GM18951 (cell line): ENCODE measurements at regions not wholly inside any gene's neighbourhood (a gene's known extent, or its start where the extent isn't known, plus 50 kb on each side); places are given as distances from the start of the nearest gene placed in this dataset.

Experiments used
- POLR2A ChIP-seq: IDR thresholded peaks from 4 replicates; pipeline ENCODE4 v1.6.1; 2011; ENCODE audit warnings: mild to moderate bottlenecking; ENCODE audit not compliant: insufficient read length, insufficient read depth; ENCODE audit errors: extremely low read depth
- in situ Hi-C: fragments of 300-500 bp; cut with MboI; formaldehyde crosslinking; loops from one replicate; pipeline ENCODE4 v1.12.0; 2022; ENCODE audit warnings: low sequenced_read_pairs, mixed read lengths, inconsistent platforms; ENCODE audit not compliant: unreplicated experiment

GRCh38 chr5:18305288-18305924 lies 671.1 kb downstream of the TAF11L14 start:
- TF ChIP-seq POLR2A: no peak
- in situ Hi-C loops: loop anchor here (10.0 to 25.0 kb wide), 2 partner anchors 818 to 1091 kb away; partner anchors contain the start of genes BASP1 and TAF11L2

- in situ Hi-C loops: loop anchor here (25.0 kb wide), 1 partner anchor 824 kb away; the partner anchor contains the start of gene TAF11L2
- TF ChIP-seq POLR2A: no peak
These were observed 677.0 kb downstream of the TAF11L14 start for GRCh38 chr5:18311266-18311665.

- in situ Hi-C loops: loop anchor here (25.0 kb wide), 1 partner anchor 825 kb away; the partner anchor contains the start of gene TAF11L2
- TF ChIP-seq POLR2A: no peak
These were observed 677.8 kb downstream of the TAF11L14 start for GRCh38 chr5:18312016-18312415.

- TF ChIP-seq POLR2A: no peak
- in situ Hi-C loops: loop anchor here (25.0 kb wide), 1 partner anchor 827 kb away; the partner anchor contains the start of gene TAF11L2
These were observed 680.0 kb downstream of the TAF11L14 start for GRCh38 chr5:18314192-18314778.

GRCh38 chr5:18321262-18321942 lies 687.1 kb downstream of the TAF11L14 start:
- in situ Hi-C loops: loop anchor here (25.0 kb wide), 1 partner anchor 834 kb away; the partner anchor contains the start of gene TAF11L2
- no peak for TF ChIP-seq POLR2A

- no peak for TF ChIP-seq POLR2A
- in situ Hi-C loops: loop anchor here (25.0 kb wide), 1 partner anchor 837 kb away; the partner anchor contains the start of gene TAF11L2
These were observed 689.6 kb downstream of the TAF11L14 start for GRCh38 chr5:18323891-18324290.

GRCh38 chr5:18325431-18325830 lies 691.2 kb downstream of the TAF11L14 start:
- in situ Hi-C loops: no loop called here
- TF ChIP-seq POLR2A: no peak

GRCh38 chr5:18329328-18329727 lies 695.1 kb downstream of the TAF11L14 start:
- TF ChIP-seq POLR2A: no peak
- in situ Hi-C loops: no loop called here

- in situ Hi-C loops: no loop called here
These were observed 699.6 kb downstream of the TAF11L14 start for GRCh38 chr5:18333841-18334240.

GRCh38 chr5:18334949-18335348 lies 700.7 kb downstream of the TAF11L14 start:
- no peak for TF ChIP-seq POLR2A
- in situ Hi-C loops: no loop called here

More at GRCh38 chr5:18333841-18334240, 699.6 kb downstream of the TAF11L14 start:
- no peak for TF ChIP-seq POLR2A

- TF ChIP-seq POLR2A: no peak
- in situ Hi-C loops: no loop called here
These were observed 720.6 kb downstream of the TAF11L14 start for GRCh38 chr5:18354828-18355227.

- in situ Hi-C loops: no loop called here
- no peak for TF ChIP-seq POLR2A
These were observed 723.2 kb downstream of the TAF11L14 start for GRCh38 chr5:18357486-18357885.

- no peak for TF ChIP-seq POLR2A
- in situ Hi-C loops: no loop called here
These were observed 732.0 kb downstream of the TAF11L14 start for GRCh38 chr5:18366234-18366633.
